Omental fat pad (tissue), 3 donors: ENCODE measurements at regions not wholly inside any gene's neighbourhood (a gene's known extent, or its start where the extent isn't known, plus 50 kb on each side); places are given as distances from the start of the nearest gene placed in this dataset.

Source experiments
- ATAC-seq: fragments of 150-250 bp; one replicate; pipeline ENCODE4 v1.9.1; 2016; ENCODE audit warnings: mild to moderate bottlenecking, moderate library complexity; ENCODE audit not compliant: low FRiP score
- DNase-seq: peaks from one replicate; pipeline ENCODE4 v3.0.0-alpha.2; 2019; ENCODE audit warnings: low spot score
- CTCF ChIP-seq, 3 donors: fragments of 450-650 bp; IDR thresholded peaks; one replicate each; pipeline ENCODE4 v1.5.1; 2016 to 2017; ENCODE audit warnings: antibody characterized with exemption in 3 of 3, mild to moderate bottlenecking in 3 of 3, moderate library complexity in 2 of 3

DNA sequence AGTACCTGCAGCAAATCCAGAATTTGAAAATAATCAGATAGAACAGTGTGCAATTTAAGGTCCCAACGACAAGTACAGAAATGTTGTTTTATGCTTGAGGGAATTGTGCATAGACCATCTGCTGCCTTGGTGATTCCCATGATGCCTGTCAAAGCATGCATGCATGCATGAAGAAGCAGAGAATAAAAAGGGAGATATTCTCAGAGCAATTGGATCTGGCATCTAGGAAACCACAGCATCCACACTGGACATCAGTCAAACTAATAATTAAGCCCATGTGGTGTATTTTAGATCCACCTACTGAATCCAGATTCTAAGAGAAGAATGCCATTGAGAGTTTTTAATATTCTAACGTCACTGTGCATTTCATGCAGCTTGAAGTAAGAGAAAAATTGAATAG is 361.2 kb downstream of the FSIP2 start:
- no peak for TF ChIP-seq CTCF (IDR thresholded peaks at IDR 0.05)
- no peak for ATAC-seq
- no peak for DNase-seq

DNA sequence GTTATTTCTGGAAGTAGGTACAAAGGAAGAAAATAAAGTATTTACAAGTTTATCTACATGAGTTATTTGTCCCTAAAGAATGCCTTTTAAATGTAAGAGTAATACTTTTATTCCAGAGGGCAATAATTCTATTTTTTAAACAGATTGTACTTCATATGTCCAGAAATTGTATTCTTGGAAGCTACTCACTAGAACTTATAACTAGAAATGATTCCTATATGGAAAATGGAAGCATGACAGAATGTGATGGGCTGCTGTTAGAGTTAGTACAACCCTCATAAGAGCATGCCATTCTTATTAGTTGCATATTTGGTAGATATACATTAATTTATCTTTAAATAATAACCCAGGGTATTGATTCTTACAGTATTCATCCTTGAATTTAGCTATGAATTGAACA is 362.0 kb downstream of the FSIP2 start:
- TF ChIP-seq CTCF (IDR thresholded peaks at IDR 0.05) = no peak
- DNase-seq (no peak), ATAC-seq (no peak)

DNA sequence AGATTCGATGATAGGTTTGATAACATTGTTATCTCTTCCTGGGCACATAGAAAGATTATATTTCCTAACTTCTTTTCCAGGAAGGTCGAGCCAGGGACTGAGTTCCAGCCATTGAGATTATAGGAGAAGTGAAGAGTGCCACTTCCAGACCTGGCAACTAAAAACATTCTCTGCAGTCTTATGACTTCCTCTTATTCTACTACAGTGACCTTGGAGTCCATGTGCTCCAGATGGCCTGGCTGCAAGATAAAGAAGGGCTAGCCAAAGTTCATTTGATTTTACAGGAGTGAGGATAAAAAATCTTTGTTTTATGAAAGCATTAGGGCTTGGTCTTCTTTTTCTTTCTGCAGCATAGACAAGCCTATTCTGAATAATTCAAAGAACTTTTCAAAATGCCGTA is 363.0 kb downstream of the FSIP2 start:
- no peak for TF ChIP-seq CTCF (IDR thresholded peaks at IDR 0.05)
- DNase-seq (no peak), ATAC-seq (no peak)

DNA sequence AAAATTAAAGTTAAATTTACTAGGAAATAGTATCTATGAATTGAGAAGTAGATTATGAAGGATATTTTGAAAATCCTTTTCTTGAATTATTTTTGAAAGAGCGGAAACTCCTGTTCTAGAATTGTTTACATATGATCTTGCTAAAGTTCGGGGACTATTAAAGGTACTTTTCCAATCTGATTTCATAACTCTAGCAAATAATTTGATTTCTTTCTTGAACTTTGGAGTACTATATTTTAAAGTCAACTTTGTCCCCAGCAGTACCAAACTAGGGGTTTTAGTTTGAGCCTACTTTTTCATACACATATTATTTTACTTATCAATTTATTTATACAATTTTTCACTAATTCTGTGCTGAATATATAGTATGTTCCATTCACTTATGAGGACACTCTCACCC is 364.7 kb downstream of the FSIP2 start:
- no peak for DNase-seq
- ATAC-seq = no peak

GRCh38 chr2:186105016-186105724 is 366.6 kb downstream of the FSIP2 start:
- DNase-seq (no peak), ATAC-seq (no peak)

More for the DNA sequence above, 364.7 kb downstream of the FSIP2 start:
- TF ChIP-seq CTCF (IDR thresholded peaks at IDR 0.05) = no peak

DNA sequence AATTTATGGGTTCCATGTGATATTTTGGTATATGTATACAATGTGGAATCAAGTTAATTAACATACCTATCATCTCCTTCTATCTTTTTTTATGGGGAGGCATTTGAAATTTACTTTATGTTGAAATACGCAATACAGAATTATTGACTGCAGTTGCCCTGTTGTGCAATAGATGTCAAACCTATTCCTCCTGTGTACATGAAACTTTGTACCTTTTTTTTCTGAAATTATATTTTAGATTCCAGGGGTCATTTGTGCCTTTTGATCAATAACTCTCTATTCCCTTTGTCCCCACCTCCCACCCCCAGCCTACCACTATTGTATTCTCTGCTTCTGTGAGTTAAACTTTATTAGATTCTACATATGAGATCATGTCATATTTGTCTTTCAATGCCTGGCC is 369.9 kb downstream of the FSIP2 start:
- DNase-seq (no peak), ATAC-seq (no peak)
- TF ChIP-seq CTCF (IDR thresholded peaks at IDR 0.05) = no peak

More at GRCh38 chr2:186105016-186105724, 366.6 kb downstream of the FSIP2 start:
- TF ChIP-seq CTCF (IDR thresholded peaks at IDR 0.05) = no peak

DNA sequence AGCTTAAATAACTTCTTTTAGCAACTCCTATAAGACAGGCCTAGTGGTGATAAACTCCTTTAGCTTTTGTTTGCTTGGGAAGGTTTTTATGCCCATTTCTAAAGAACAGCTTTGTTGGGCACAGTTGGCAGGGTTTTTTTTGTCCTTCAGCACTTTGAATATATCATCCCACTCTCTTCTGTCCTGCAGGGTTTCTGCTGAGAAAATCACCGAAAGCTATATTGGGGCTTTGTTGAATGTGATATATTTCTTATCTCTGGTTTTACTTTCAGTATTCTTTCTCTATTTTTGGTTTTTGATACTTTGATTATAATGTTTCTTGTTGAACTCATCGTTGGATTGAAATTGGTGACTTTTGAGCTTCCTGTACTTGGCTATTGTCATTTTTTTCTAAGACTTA is 372.8 kb upstream of the ZC3H15 start:
- TF ChIP-seq CTCF (IDR thresholded peaks at IDR 0.05) = no peak
- DNase-seq = no peak

More for the DNA sequence above, 372.8 kb upstream of the ZC3H15 start:
- no peak for ATAC-seq
